ENCODE measurements at regions not wholly inside any gene's neighbourhood (a gene's known extent, or its start where the extent isn't known, plus 50 kb on each side); places are given as distances from the start of the nearest gene placed in this dataset.
"Not testable (repeated sequence)": the region's sequence is repeated elsewhere in the genome, so short reads cannot be mapped to it uniquely, and the experiment has no call there.

DNA sequence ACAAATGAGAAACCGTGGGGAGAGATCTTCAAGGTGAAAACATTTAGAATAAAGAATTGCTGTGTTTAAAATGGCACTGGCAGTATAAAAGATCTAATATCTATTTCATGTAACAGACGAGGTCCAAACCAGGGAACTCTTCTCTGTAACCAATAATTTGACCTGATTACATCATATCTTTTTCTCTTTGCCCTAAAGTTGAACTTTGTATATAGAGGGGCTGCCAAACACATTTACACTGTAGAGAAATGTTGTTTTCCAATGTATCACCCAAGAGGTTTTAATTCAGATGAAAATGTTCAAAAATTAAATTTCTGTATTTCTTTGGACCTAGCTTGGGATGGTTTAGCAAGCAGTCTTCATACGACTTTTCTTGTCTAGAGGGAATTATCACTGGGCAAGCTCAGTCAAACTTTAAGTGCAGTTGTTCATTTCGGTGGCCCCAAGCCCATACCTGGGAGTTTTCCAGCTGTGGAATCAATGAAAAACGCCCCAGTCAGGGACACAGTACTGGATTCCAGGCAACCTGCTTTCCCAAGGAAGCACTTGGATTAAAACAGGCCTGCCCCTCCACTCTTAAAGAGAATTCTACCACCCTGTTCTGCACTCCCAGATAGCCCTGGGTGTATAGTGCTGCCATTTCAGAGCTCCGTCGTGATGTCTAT lies 208.5 kb upstream of the FN1 start:
- DNase-seq = no peak

DNA sequence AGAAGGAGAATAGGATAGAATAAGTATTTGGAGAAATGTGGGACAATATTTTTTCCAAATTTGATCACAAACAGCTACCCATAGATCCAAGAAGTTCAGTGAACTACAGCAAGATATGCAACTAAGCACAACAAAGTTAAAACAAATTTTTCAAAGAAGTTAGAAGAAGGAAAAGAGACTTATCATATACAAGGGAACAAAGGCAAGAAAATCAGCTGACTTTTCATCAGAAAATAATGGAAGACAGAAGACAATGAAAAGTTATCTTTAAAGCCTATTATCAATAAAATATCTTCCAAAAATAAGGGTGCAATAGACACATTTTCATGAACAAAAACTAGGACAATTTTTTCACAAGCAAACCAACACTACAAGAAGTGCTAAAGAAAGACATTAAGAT lies 202.8 kb upstream of the FN1 start:
- no peak for DNase-seq

DNA sequence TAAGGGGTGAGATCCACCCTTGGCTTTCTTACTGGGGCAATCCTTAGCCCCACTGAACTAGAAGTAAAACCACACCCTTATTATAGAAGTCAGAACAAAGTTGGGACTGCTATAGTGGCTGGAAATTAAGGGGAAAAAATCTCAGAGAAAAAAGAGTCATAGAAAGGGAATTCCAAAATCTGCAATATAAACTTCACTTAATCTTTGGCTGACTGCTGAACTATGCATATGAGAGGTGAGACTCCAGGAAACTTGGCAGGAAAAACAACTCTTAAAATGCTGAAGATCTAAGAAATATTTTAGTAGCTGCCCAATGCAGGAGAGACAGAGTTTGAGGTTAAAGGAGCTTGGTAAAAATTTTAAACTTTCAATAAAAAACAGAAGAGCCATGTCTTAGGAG lies 201.8 kb upstream of the FN1 start:
- DNase-seq = no peak

DNA sequence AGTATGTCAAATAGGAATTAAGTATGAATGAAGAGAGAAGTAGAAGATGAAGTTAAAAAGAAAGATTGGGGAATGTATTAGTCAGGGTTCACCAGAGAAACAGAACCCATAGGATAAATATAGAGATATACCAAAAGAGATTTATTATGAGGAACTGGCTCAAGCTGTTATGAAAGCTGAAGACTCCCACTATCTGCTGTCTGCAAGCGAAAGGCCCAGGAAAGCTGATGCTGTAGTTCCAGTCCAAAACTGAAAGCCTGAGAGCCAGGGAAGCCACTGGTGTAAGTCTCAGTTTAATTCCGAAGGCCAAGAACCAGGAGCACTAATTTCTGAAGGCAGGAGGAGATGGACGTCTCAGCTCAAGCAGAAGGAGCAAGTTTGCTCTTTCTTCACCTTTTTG lies 200.9 kb upstream of the FN1 start:
- no peak for DNase-seq

DNA sequence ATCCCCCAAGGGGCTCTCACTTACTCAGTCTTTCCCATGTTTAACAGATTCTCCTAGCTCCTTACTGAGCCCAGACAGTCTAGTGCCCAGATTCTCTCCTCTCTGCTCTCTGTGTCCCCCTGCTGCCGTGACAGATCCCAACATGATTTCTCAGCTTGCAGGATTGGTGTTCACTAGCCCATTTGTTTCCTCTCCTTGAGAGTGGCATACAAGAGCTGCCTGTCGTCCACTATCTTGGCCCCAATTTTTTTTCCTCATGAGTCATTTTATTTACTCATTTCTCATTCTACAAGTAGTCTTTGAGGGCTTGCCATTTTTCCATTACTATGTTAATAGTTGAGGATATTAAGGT lies 199.9 kb upstream of the FN1 start:
- no peak for DNase-seq

DNA sequence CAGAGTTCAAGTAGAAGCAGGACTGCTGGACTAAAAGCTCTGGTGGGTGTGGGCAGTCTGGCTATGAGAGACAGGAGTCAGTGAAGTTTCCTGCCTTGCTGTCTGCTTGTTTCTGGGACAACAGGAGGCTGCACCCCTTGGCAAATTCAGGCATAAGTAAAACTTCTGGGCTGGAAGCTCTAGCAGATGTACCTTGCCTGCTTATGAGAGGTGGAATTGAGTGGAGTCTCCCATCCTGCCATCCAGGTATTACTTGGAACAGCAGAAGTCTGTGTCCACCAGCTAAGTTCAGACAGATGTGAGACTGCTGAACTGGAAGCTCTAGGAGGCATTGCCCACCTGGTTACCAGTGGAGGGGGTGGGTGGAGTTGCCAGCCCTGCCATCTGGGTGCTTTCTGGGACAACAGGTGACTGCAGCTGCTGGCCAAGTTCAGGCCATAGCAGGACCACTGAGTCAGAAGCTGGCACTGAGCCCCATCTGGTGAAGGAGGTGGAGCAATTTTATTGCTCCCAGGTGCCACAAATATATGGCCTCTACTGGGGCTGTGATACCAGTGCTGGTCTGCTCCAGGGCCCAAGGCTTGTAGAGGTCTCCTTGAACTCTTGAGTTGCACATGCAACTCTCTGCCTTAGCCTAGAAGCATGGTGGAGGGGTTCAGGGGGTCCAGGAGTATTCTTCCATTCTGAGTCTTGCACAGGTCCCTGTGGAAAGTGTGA lies 199.4 kb upstream of the FN1 start:
- DNase-seq = no peak

DNA sequence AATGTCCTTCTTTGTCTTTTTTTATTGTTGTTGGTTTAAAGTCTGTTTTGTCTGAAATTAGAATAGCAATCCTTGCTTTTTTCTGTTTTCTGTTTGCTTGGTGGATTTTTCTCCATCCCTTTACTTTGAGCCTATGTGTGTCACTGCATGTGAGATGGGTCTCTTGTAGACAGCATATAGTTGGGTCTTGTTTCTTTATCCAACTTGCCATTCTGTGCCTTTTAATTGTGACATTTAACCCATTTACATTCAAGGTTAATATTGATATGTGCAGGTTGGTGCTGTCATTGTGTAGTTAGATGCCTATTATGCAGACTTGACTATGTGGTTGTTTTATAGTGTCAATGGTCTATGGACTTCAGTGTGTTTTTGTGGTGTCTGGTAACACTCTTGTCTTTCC lies 197.5 kb upstream of the FN1 start:
- DNase-seq = no peak

DNA sequence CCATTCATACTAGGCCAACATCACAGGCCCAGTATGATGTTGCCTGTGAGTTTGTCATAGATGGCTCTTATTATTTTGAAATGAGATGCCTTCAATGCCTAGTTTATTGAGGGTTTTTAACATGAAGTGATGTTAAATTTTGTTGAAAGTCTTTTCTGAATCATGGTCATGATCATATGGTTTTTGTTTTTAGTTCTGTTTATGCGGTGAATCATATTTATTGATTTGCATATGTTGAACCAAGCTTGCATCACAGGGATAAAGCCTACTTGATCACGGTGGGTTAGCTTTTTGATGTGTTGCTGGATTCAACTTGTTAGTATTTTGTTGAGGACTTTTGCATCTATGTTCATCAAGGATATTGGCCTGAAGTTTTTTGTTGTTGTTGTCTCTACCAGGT lies 195.8 kb upstream of the FN1 start:
- no peak for DNase-seq

DNA sequence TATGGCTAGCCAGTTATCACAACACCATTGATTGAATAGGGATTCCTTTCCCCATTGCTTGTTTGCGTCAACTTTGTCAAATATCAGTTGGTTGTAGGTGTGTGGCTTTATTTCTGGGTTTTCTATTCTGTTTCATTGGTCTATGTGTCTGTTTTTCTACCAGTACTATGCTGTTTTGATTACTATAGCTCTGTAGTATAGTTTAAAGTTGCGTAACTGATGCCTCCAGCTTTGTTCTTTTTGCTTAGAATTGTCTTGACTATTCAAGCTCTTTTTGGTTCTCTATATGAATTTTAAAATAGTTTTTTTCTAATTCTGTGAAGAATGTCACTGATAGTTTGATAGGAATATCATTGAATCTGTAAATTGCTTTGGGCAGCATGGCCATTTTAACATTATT lies 194.9 kb upstream of the FN1 start:
- not testable (repeated sequence) for DNase-seq

DNA sequence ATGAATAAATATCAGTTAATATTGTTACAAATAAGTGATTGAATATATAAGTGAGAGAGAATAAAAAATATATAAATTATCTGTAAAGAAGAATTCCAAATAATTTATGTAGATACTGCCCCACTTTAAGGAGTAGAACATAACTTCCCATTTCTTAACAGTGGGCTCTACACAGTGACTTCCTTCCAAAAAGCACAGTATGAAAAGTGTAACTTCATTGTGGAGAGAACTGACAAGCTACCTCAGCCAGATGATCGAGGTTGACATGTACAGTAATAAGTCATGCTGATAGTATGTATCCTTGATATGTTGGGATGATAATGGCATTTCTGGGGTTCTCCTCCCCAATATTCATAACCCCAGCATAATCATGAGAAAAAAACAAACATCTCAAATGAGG lies 191.9 kb upstream of the FN1 start:
- no peak for DNase-seq

DNA sequence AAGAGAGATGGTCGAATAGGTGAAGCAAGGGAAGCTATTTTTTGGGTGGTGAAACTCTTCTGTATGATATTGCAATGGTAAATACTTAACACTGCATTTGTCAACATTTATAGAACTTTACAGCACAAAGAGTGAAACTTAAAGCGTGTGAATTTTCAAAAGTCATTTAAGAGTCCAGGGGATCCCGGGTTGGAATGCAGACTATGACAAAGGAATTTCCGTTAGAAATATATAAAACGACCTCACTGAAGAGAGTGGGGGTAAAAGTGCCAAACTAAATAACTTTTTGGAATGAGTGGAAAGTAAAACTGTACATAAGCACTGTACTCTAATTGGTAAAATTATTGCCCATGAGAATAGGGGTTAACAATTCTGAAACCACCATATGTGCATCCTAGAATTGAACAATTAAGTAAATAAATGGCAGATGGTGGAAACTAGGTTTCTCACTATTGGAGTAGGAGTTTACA lies 191.0 kb upstream of the FN1 start:
- DNase-seq = no peak

DNA sequence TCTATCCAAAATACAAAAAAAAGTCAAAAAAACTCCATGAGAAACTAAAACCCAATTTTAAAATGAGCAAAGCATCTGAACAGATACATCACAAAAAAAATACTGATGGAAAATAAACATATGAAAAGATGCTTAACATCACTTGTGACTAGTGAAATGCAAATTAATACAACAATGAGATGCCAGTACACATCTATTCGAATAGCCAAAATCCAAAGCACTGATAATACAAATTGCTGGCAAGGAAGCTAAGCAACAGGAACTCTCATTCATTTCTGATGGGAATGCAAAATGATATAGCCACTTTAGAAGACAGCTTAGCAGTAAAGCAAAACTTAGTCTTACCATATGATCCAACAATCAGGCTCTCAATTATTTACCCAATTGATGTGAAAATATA lies 190.2 kb upstream of the FN1 start:
- no peak for DNase-seq

DNA sequence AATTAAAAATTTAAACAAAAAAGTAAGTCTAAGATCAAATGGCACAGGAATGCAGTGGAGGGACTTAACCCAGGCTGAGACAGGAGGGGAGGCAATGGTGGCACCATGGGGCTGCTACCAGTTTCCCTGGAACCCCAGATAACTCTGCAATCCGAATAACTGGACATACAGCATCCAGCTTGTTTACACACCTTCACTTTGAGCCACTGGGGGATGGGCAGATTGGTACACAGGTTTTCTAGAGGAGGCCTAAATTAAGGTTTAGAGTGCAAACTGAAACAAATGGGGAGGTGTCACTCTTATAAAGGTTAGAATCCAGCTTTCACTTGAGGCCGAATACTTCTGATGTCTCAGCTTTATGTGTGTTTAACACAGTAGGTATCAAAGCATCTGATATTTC lies 189.3 kb upstream of the FN1 start:
- no peak for DNase-seq

DNA sequence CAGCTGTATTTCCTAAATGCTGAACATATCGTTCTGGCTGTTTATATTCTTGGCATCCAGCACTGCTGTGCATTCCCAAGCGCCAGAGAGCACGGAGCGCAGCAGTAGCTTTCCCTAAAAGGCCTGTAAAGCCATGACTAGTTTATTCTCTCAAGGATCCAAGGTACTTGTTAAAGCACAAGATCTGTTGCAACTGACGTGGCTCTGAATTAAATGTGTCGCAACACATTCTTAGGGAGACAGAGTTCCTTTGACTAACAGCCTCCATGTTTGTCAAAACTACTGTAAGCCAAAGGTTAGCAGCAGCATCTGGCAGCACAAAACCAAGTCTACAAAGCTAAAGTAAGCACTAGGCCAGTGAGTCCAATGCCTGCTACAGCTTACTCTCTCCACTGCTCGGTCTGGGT lies 188.6 kb upstream of the FN1 start:
- no peak for DNase-seq

DNA sequence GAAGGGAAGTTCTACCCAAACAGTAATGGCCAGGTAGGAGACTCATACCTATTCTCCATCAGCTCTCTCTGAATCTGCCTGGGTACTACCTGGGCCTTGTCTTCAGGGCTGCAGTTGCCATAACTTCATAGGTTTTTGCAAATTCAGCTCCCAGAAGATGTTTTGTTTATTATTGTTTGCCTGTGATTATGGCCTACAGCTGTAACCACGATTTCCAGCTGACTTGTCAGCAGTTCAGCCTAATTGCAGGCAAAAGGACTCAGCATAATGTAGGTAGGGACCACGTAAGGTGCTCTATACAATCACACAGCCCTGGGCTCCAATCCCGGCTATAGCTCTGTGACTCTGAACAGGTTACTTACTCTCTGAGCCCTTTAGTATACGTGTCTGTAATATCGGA lies 187.0 kb upstream of the FN1 start:
- no peak for DNase-seq

DNA sequence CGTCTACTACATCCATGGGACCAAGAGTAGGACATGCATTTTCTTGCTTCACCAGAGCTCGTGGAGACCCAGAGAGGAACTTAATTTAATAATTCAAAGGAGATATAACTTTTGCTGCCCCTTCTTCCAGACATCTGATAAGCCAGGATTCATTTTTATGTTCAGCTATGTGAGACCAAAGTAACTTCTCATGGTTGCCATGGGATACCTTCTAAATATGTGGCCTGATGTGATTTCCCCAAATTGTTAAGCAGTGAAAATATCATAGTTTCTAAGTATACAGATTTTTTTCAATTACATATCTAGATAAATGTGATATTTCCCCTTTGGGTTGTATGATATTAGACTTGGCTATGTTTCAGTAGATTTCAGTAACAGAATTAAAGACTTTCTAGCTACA lies 185.5 kb upstream of the FN1 start:
- DNase-seq = no peak

DNA sequence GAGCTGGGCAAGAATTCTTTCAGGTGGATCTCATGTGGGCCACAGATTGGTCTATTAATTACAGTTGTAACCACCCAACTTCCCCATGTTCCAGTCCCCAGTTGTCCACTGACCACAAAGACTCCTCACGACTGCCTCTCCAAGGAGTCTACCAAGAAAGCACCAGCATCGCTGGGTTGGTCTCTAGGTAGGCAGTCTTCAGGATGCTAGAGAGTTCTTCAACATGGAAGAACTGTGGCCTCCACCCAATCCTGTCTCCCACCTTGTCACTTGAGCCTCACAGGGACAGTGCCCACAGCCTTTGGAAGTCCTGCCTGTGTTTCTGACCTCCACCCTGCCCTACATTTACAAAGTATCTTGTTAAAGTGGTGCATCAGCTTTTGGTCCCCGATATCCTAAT lies 184.7 kb upstream of the FN1 start:
- DNase-seq = no peak

DNA sequence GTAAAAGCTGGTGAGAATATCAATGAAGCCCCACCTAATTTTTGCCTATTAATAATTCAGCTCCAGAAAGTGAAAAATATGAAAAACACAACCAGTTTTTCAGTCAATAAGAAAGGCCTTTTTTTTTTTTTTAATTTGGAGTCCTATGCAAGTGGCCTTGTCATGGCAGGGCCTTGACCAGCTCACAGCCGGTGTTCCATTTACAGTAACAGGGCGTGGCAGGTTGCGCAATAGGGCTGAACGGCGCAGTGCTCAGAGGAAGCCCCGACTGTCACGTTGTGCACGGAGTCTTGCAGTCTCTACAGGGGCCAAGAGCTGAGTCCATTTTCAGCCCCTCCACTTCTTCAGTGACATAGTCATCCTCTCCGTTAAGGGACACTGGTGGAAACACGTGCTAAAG lies 184.1 kb upstream of the FN1 start:
- no peak for DNase-seq

DNA sequence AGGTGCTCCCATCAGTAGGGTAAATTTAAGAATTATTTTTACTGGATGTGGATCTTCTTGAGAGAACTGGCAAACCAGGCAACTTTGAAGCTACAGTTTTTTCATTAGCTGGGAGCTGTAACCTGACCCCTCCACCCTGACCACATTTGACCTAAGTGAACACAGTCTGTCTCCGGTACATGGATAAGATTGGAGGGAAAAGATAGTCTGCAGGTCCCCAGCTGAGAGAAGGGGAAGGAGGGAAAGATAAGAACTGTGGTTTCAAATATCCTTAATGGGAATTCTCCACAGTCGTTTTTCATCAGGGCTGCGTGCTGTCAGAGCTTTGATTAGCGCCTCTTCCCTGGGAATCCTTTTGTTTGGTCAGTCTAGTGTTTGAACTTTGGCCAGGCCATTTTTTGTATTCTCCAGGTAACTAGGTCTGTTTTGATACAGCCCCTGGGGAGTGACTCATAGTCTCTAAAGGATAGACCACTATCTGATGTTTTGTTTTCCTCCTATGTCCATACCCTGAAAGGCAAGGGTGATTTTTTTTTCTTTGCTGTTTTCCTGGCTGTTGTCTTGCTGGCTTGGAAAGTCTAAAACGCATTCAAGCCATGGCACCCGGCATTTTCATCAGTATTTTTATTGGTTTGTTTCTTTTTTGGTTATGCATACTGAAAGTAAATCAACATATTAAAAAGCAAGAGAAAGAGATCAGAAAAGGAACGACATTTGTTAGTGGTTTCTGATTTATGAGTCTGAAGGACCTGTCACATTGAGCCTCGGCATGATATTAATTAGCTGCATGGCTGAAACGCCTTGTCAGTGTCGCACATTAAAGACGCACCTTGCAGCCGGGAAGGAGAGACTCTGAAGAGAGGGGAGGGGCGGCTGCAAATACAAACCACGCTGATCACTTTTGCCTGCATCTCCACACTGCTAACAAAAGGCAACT lies 183.4 kb upstream of the FN1 start:
- no peak for DNase-seq

DNA sequence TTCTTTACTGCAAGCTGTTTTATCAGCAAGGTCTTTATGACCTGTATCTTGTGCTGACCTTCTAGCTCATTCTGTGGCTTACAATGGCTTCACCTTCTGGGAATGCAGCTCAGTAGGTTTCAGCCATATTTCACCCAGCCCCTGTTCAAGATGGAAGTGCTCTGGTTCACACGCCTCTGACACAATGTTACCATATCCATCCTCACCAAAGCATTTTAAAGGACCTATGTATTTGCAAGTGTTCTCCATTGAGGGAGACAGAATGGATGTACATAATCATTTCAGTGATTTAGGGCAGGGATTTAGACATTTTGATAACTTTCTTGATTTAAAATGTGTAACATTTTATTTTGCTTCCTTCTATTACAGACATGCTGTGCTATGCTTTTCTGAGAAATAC lies 182.3 kb upstream of the FN1 start:
- no peak for DNase-seq

DNA sequence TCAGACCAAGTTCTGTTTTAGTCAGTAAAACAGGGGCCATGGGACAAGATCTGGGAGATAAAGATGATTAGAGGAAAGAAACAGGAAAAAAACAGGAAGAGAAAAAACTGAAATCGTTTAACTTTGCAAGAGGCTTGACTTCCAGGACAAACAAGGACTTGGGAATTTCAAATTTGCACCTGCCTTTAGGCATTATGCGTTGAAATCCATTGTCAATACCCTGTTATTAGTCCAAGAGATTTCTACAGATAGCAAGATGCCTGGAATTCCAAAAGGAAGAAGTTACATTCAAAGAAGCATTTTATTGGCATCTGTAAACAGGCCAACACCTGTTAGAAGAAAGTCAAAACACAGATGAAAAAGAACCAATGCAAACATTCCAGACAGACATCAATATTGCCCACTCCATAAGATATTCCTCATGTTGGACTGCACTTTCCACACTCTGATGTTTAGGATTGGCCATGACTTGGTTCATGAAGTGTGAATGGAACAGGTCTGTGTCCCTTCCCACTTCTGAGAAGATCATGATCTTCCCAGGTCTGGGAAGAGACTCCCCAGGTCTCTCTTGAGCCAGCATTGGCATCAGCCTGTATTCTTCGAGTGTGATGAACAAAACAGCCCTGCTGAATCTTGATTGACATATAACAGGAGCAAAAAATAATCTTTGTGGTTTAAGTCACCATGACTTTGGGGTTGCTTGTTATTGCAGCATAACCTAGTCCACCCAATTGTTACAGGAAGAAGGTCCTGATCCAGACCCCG lies 181.4 kb upstream of the FN1 start:
- DNase-seq = no peak

DNA sequence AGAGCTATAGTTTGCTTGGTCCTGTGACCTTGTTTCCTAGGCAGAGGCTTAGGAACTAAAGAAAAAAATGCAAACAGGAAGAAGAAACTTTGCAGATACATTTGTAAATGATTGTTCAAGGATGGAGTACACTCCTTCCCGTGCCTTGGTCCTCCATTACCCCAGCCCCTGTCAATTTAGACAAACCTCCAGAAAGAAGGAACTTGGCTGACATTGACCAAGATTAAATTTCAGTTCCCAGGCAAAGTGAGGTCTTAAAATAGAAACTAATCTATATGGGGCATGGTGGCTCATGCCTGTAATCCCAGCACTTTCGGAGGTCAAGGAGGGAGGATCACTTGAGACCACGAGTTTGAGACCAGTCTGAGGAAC lies 179.9 kb upstream of the FN1 start:
- DNase-seq = no peak

All from T1000 (cell line).